H1 (cell line): ENCODE measurements at regions not wholly inside any gene's neighbourhood (a gene's known extent, or its start where the extent isn't known, plus 50 kb on each side); places are given as distances from the start of the nearest gene placed in this dataset.

Source experiments
- CTCF ChIA-PET: fragments of 300-600 bp; sonication (Branson Sonifier 250); formaldehyde crosslinking; loops from one replicate; lab custom pipeline; 2021; ENCODE audit not compliant: partially characterized antibody; lab: Charles Lee
- POLR2A ChIA-PET: fragments of 300-600 bp; sonication (Branson Sonifier 250); formaldehyde crosslinking; loops from one replicate; lab custom pipeline; 2021; ENCODE audit warnings: inconsistent platforms; ENCODE audit not compliant: partially characterized antibody; lab: Charles Lee
- DNase-seq, 2 experiments: peaks; one replicate each; pipeline versions ENCODE4 v3.0.0 to v3.0.0-alpha.2; 2010 to 2022; ENCODE audit warnings: low spot score in 2 of 2, low read depth in 1 of 2, mixed read lengths in 1 of 2
- FAIRE-seq: peaks from 2 replicates; lab custom pipeline; 2011; peaks lifted over from hg19 to GRCh38; lab: Jason Lieb, UNC
- H2AFZ ChIP-seq: 2 replicates; pipeline ENCODE4 v1.8.1; 2012; ENCODE audit warnings: low read length, inconsistent platforms
- H2AK5ac ChIP-seq: 2 replicates; pipeline ENCODE4 v1.6.1; 2013; ENCODE audit warnings: low read depth, low read length
- H2BK120ac ChIP-seq: replicated peaks from 2 replicates; pipeline ENCODE3; 2013; ENCODE audit warnings: low read depth, low read length, inconsistent platforms
- H2BK12ac ChIP-seq: 2 replicates; pipeline ENCODE4 v1.6.1; 2013; ENCODE audit warnings: low read depth, low read length
- H2BK15ac ChIP-seq: 2 replicates; pipeline ENCODE4 v1.6.1; 2013; ENCODE audit warnings: low read length
- H2BK20ac ChIP-seq: 2 replicates; pipeline ENCODE4 v1.6.1; 2013; ENCODE audit warnings: low read length
- H2BK5ac ChIP-seq: 2 replicates; pipeline ENCODE4 v1.6.1; 2013; ENCODE audit warnings: low read depth, low read length
- H3K14ac ChIP-seq: 2 replicates; pipeline ENCODE4 v1.6.1; 2013; ENCODE audit warnings: inconsistent platforms; ENCODE audit not compliant: insufficient read length
- H3K18ac ChIP-seq: 2 replicates; pipeline ENCODE4 v1.6.1; 2013; ENCODE audit warnings: low read length; ENCODE audit errors: extremely low read depth
- H3K23ac ChIP-seq: 2 replicates; pipeline ENCODE4 v1.6.1; 2013; ENCODE audit warnings: inconsistent platforms; ENCODE audit not compliant: insufficient read length
- H3K23me2 ChIP-seq: 2 replicates; pipeline ENCODE4 v1.6.1; 2013; ENCODE audit warnings: low read depth, low read length
- H3K27ac ChIP-seq: 2 replicates; pipeline ENCODE4 v1.6.1; 2011; ENCODE audit warnings: low read depth, low read length, inconsistent platforms
- H3K27me3 ChIP-seq, 4 experiments: replicated peaks in 1 of 4; 1 replicate in 1 of 4; 2 replicates in 3 of 4; pipeline versions ENCODE4 v1.6.1 to v1.8.1; 2011 to 2013; ENCODE audit warnings: low read length in 3 of 4, mild to moderate bottlenecking in 3 of 4, inconsistent platforms in 2 of 4, mixed read lengths in 2 of 4, moderate library complexity in 1 of 4; ENCODE audit not compliant: control insufficient read depth in 3 of 4, insufficient read depth in 3 of 4; ENCODE audit errors: extremely low read depth in 1 of 4
- H3K36me3 ChIP-seq, 4 experiments: 2 replicates each; pipeline versions ENCODE4 v1.6.1 to v1.8.1; 2011 to 2013; ENCODE audit warnings: mild to moderate bottlenecking in 4 of 4, low read length in 3 of 4, moderate library complexity in 2 of 4, control low read depth in 1 of 4, inconsistent platforms in 1 of 4; ENCODE audit not compliant: insufficient read depth in 4 of 4, control insufficient read depth in 2 of 4
- H3K4ac ChIP-seq: replicated peaks from 2 replicates; pipeline ENCODE3; 2013; ENCODE audit warnings: low read length, low read depth, mixed read lengths, inconsistent platforms; ENCODE audit not compliant: insufficient read length
- H3K4me1 ChIP-seq, 4 experiments: replicated peaks in 1 of 4; 1 replicate in 1 of 4; 2 replicates in 3 of 4; pipeline versions ENCODE4 v1.6.1 to v1.8.1; 2011 to 2013; ENCODE audit warnings: low read length in 3 of 4, inconsistent platforms in 2 of 4, mixed read lengths in 1 of 4; ENCODE audit not compliant: insufficient read depth in 4 of 4, control insufficient read depth in 3 of 4
- H3K4me2 ChIP-seq, 2 experiments: 2 replicates each; pipeline versions ENCODE4 v1.6.1 to v1.8.1; 2011 to 2013; ENCODE audit warnings: low read depth in 2 of 2, low read length in 2 of 2, control low read depth in 1 of 2, inconsistent platforms in 1 of 2, mild to moderate bottlenecking in 1 of 2; ENCODE audit not compliant: insufficient read depth in 1 of 2
- H3K4me3 ChIP-seq, 4 experiments: fragments of 200-600, 300-600 bp in 1 of 4; sonication (generic), shearing (Covaris generic), sonication (Bioruptor Twin) in 1 of 4; 2 replicates each; pipeline versions ENCODE4 v1.5.1 to v1.8.1; 2011 to 2016; ENCODE audit warnings: low read length in 4 of 4, low read depth in 3 of 4, control low read depth in 2 of 4, inconsistent platforms in 2 of 4, mild to moderate bottlenecking in 2 of 4, mixed read lengths in 1 of 4, moderate library complexity in 1 of 4; ENCODE audit not compliant: insufficient read depth in 2 of 4; ENCODE audit errors: extremely low read depth in 1 of 4
- H3K56ac ChIP-seq: replicated peaks from 2 replicates; pipeline ENCODE3; 2013; ENCODE audit warnings: low read depth, mild to moderate bottlenecking, mixed read lengths, low read length, inconsistent platforms; ENCODE audit not compliant: insufficient read length
- H3K79me1 ChIP-seq: 2 replicates; pipeline ENCODE4 v1.6.1; 2013; ENCODE audit warnings: low read depth, low read length, control low read depth
- H3K79me2 ChIP-seq, 2 experiments: 2 replicates each; pipeline versions ENCODE4 v1.6.1 to v1.8.1; 2012 to 2013; ENCODE audit warnings: low read length in 2 of 2, mild to moderate bottlenecking in 2 of 2, inconsistent platforms in 1 of 2; ENCODE audit not compliant: insufficient read depth in 2 of 2, control insufficient read depth in 1 of 2
- H3K9ac ChIP-seq, 4 experiments: replicated peaks in 1 of 4; 1 replicate in 1 of 4; 2 replicates in 3 of 4; pipeline versions ENCODE4 v1.6.1 to v1.8.1; 2011 to 2013; ENCODE audit warnings: low read depth in 3 of 4, low read length in 3 of 4, control low read depth in 2 of 4, mild to moderate bottlenecking in 2 of 4, moderate library complexity in 2 of 4, inconsistent platforms in 1 of 4; ENCODE audit errors: extremely low read depth in 1 of 4
- H3K9me3 ChIP-seq, 2 experiments: 2 replicates each; pipeline versions ENCODE4 v1.6.1 to v1.8.1; 2012 to 2013; ENCODE audit warnings: mild to moderate bottlenecking in 2 of 2, moderate library complexity in 2 of 2, control low read depth in 1 of 2, inconsistent platforms in 1 of 2, low read depth in 1 of 2, low read length in 1 of 2, mixed read lengths in 1 of 2; ENCODE audit not compliant: insufficient read depth in 2 of 2
- H4K20me1 ChIP-seq, 2 experiments: replicated peaks in 1 of 2; 2 replicates each; pipeline versions ENCODE3 to v1.8.1; 2011 to 2013; ENCODE audit warnings: inconsistent platforms in 2 of 2, low read length in 2 of 2, mild to moderate bottlenecking in 1 of 2; ENCODE audit not compliant: insufficient read depth in 2 of 2, control insufficient read depth in 1 of 2
- H4K5ac ChIP-seq: 2 replicates; pipeline ENCODE4 v1.6.1; 2013; ENCODE audit warnings: low read length, low read depth, mixed read lengths, inconsistent platforms; ENCODE audit not compliant: insufficient read length
- H4K8ac ChIP-seq: 2 replicates; pipeline ENCODE4 v1.8.0; 2013; ENCODE audit warnings: mild to moderate bottlenecking, moderate library complexity, low read length, inconsistent platforms; ENCODE audit not compliant: insufficient read depth; ENCODE audit errors: extremely low read depth
- H4K91ac ChIP-seq: replicated peaks from 2 replicates; pipeline ENCODE3; 2013; ENCODE audit warnings: low read length, mixed read lengths, inconsistent platforms; ENCODE audit not compliant: insufficient read length
- CREB1 ChIP-seq: IDR thresholded peaks from 2 replicates; pipeline ENCODE4 v1.6.1; 2012; ENCODE audit warnings: inconsistent platforms
- EGR1 ChIP-seq: IDR thresholded peaks from 2 replicates; pipeline ENCODE4 v1.6.1; 2011; ENCODE audit warnings: low read depth, low read length, borderline replicate concordance
- EP300 ChIP-seq, 2 experiments: IDR thresholded peaks; 1 replicate in 1 of 2; 2 replicates in 1 of 2; pipeline ENCODE4 v1.6.1; 2011 to 2012; ENCODE audit warnings: low read depth in 2 of 2, low read length in 2 of 2, mild to moderate bottlenecking in 2 of 2, borderline replicate concordance in 1 of 2, inconsistent platforms in 1 of 2, moderate library complexity in 1 of 2
- GTF2F1 ChIP-seq: IDR thresholded peaks from 2 replicates; pipeline ENCODE4 v1.6.1; 2012; ENCODE audit warnings: low read depth, low read length, improper control_type of control experiment, borderline replicate concordance
- HDAC2 ChIP-seq, 2 experiments: fragments of 300-600 bp in 1 of 2; sonication (generic) in 1 of 2; IDR thresholded peaks; 2 replicates each; pipeline ENCODE4 v1.6.1; 2011 to 2012; ENCODE audit warnings: low read depth in 2 of 2, low read length in 2 of 2, mild to moderate bottlenecking in 2 of 2, moderate library complexity in 2 of 2, borderline replicate concordance in 1 of 2, inconsistent platforms in 1 of 2
- PHF8 ChIP-seq: fragments of 200-600 bp; sonication (generic); conservative IDR thresholded peaks from 2 replicates; pipeline ENCODE4 v1.7.1; 2012; ENCODE audit warnings: low read depth, mild to moderate bottlenecking, inconsistent platforms, low read length, moderate library complexity
- RFX5 ChIP-seq: IDR thresholded peaks from 2 replicates; pipeline ENCODE4 v1.6.1; 2011; ENCODE audit warnings: low read depth, low read length, improper control_type of control experiment, borderline replicate concordance
- SIX5 ChIP-seq: IDR thresholded peaks from 2 replicates; pipeline ENCODE4 v1.6.1; 2011; ENCODE audit warnings: mild to moderate bottlenecking, low read depth, low read length
- SP2 ChIP-seq: IDR thresholded peaks from 2 replicates; pipeline ENCODE4 v1.6.1; 2012; ENCODE audit warnings: mild to moderate bottlenecking, low read length, inconsistent platforms
- WGBS, 2 experiments: shearing (Covaris generic) in 1 of 2; methylation state at CpG; one replicate each; pipeline versions ENCODE4 v1.1.6 to v1.1.7; 2013 to 2015; ENCODE audit warnings: low lambda C conversion rate in 2 of 2, mixed read lengths in 2 of 2, inconsistent platforms in 1 of 2, low coverage in 1 of 2, missing lambda C conversion rate in 1 of 2; ENCODE audit not compliant: insufficient replicate concordance in 2 of 2, insufficient coverage in 1 of 2, insufficient read length in 1 of 2; ENCODE audit errors: extremely low coverage in 1 of 2, missing lambda C conversion rate in 1 of 2; 5-methylcytosine and 5-hydroxymethylcytosine counted together

GRCh38 chr2:4782647-4783046 lies 909.5 kb upstream of the SOX11 start:
- Histone ChIP-seq H4K8ac (no peak overlapping the region), H4K91ac (no peak overlapping the region), H3K9me3 (peaks cover 2 to 6% of the 10 kb centered on the region in 2 experiments; a peak in 1 of 4 replicates), H2AK5ac (no peak overlapping the region), H3K23ac (no peak overlapping the region), H3K14ac (no peak overlapping the region), H3K27ac (no peak overlapping the region), H3K4ac (no peak overlapping the region), H3K79me2 (no peaks in the 10 kb centered on the region), H3K79me1 (no peaks in the 10 kb centered on the region), H3K36me3 (no peaks in the 10 kb centered on the region), H4K5ac (no peak overlapping the region), H4K20me1 (no peaks in the 10 kb centered on the region), H2BK120ac (no peak overlapping the region), H3K4me1 (no peaks in the 10 kb centered on the region), H3K18ac (no peak overlapping the region), H2BK20ac (no peak overlapping the region), H3K27me3 (no peaks in the 10 kb centered on the region), H3K4me2 (no peak overlapping the region), H3K56ac (no peak overlapping the region), H3K9ac (no peak overlapping the region), H3K4me3 (no peak overlapping the region), H2BK15ac (no peak overlapping the region), H2BK12ac (no peak overlapping the region), H2AFZ (no peak overlapping the region), H3K23me2 (no peaks in the 10 kb centered on the region), H2BK5ac (no peak overlapping the region)
- ChIA-PET CTCF (interaction anchor here (1.3 kb wide), 1 partner anchor 20 kb away, joined by 5 read pairs; no protein-coding TSS in a partner anchor), POLR2A (no interaction called here)
- no peak for FAIRE-seq
- 100% methylated on average over 1 of the region's 1 CpG; no CpG with 5 or more reads in 1 of the 2 experiments for WGBS, 2 experiments
- no peak for DNase-seq
- TF ChIP-seq SP2, result no peak
- TF ChIP-seq SIX5, result no peak
- TF ChIP-seq RFX5, result no peak
- TF ChIP-seq HDAC2 (IDR thresholded peaks at IDR 0.05; ENCODE audit: borderline replicate concordance in 1 of 2, low read depth in 2 of 2, low read length in 2 of 2), result no peak
- no peak for TF ChIP-seq GTF2F1
- TF ChIP-seq PHF8, result no peak
- no peak for TF ChIP-seq EGR1
- no peak for TF ChIP-seq EP300 (IDR thresholded peaks at IDR 0.05; ENCODE audit: borderline replicate concordance in 1 of 2, low read depth in 2 of 2, low read length in 2 of 2)
- no peak for TF ChIP-seq CREB1
